ENCODE measurements at regions not wholly inside any gene's neighbourhood (a gene's known extent, or its start where the extent isn't known, plus 50 kb on each side); places are given as distances from the start of the nearest gene placed in this dataset.
A peak's percentile ranks its signal among the peaks of the same experiment; 100 is the strongest.
"Not testable (repeated sequence)": the region's sequence is repeated elsewhere in the genome, so short reads cannot be mapped to it uniquely, and the experiment has no call there.

DNA sequence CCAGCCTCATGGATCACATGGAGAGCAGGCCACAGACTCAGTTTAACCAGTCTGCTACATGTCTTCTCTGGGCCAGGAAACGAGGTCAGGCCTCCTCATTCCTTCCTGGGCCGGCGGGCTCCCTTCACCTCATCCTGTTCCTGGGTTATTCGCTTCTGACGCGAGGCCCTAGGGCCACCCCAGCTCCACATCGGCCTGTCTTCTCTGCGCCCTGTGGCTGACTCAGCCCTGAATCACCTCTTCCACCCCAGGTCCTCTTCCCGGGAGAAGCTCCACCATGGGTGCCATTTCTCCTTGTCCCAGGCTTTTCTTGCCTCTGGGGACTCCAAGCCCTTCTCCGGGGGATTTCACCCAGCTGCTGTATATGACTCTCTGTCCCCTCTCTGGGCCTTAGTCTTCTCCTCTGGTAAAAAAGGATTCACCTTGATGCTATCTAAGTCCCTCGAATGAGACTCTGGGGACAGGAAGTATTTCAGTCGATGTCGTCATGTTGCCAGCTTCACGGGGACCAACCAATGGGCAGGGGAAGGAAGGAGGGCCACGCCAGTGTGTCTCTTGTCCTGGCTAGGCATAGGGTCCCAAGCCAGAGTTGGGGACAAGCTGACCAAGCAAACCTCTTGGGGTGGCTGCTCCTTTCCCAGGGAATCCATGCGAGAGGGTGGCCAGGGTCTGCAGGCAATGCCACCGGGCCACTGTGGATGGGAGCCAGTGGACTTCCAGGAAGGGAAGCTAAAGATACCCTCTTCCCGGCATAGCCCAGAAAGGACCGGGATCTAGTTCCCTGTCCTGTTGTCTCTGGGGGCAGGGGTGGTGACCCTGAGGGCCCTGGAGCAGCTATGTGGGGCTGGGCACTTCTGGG lies 58.7 kb downstream of the SOCS3 start:
- Histone ChIP-seq H3K4me3 (no peak overlapping the region), H3K27me3 (no peaks in the 10 kb centered on the region), H3K4me1 (peaks cover 0 to 12% (median 9%) of the 10 kb centered on the region in 12 donors), H3K27ac (no peak overlapping the region), H3K36me3 (no peaks in the 10 kb centered on the region), H3K9me3 (no peaks in the 10 kb centered on the region)
- intact Hi-C loops (cut with DNase I) = no loop called here
- DNase-seq = no peak
- TF ChIP-seq, protein P1, sequence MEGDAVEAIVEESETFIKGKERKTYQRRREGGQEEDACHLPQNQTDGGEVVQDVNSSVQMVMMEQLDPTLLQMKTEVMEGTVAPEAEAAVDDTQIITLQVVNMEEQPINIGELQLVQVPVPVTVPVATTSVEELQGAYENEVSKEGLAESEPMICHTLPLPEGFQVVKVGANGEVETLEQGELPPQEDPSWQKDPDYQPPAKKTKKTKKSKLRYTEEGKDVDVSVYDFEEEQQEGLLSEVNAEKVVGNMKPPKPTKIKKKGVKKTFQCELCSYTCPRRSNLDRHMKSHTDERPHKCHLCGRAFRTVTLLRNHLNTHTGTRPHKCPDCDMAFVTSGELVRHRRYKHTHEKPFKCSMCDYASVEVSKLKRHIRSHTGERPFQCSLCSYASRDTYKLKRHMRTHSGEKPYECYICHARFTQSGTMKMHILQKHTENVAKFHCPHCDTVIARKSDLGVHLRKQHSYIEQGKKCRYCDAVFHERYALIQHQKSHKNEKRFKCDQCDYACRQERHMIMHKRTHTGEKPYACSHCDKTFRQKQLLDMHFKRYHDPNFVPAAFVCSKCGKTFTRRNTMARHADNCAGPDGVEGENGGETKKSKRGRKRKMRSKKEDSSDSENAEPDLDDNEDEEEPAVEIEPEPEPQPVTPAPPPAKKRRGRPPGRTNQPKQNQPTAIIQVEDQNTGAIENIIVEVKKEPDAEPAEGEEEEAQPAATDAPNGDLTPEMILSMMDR (IDR thresholded peaks at IDR 0.05) = no peak
- no peak for TF ChIP-seq POLR2A (IDR thresholded peaks at IDR 0.05)
- 82 to 89% (median 87%) methylated on average over 17 to 19 of the region's 19 CpGs for WGBS, 4 donors
- no peak for ATAC-seq

DNA sequence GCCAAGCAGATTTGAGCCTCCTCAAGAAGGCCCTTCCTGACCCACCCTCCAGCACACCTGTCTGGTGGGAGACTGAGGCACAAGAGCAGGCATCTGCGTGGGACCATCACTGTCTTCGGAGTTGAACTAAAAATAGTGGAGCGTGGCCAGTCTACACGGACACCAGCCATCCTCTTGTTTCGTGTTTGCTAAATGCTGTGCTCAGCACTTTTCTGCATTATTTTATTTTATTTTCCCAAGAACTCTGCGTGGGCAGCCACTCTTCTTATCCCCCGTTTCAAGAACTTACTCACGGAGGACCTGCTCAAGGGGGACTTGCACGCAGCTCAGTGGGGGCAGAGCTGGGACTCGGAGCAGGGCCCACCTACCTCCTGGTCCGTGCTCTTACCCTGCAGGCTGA lies 60.8 kb downstream of the SOCS3 start:
- peak in 1 of 4 donors; percentile 25 for ATAC-seq
- TF ChIP-seq, protein P1 (IDR thresholded peaks at IDR 0.05) = no peak
- no peak for TF ChIP-seq POLR2A (IDR thresholded peaks at IDR 0.05)
- H3K27me3 ChIP-seq = no peaks in the 10 kb centered on the region
- WGBS, 4 donors = 85 to 90% (median 86%) methylated on average over 11 of the region's 11 CpGs
- no peaks in the 10 kb centered on the region for H3K36me3 ChIP-seq
- H3K9me3 ChIP-seq = no peaks in the 10 kb centered on the region
- no peaks in the 10 kb centered on the region for H3K4me1 ChIP-seq
- no peak overlapping the region for H3K4me3 ChIP-seq
- intact Hi-C loops (cut with DNase I) = loop anchor here in 1 of 10 donors (10.0 kb wide), 1 partner anchor 46 kb away; no protein-coding TSS in a partner anchor
- H3K27ac ChIP-seq = no peak overlapping the region
- DNase-seq = no peak

DNA sequence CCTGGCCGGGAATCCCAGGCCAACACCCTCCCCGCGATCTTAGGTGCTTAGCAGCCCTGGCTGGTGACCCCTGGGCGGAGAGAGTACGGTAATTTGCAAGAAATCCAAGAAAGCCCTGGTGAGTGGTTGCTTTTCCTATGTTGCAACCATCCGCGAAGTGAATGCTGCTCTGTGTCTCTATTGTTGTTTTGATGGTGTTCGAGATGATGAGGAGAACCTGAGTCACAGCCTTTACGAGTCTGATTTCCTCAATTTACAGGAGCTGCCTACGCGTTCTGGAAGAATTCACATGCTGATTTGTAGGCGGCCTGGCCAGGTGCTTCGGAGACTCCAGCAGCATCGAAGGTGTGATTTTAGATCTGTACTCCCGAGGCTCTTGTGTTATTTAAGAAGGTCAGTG lies 63.3 kb downstream of the TMEM235 start:
- Histone ChIP-seq H3K4me1 (peaks cover 0 to 16% (median 3%) of the 10 kb centered on the region in 12 donors), H3K27ac (no peak overlapping the region), H3K36me3 (no peaks in the 10 kb centered on the region), H3K4me3 (no peak overlapping the region), H3K9me3 (no peaks in the 10 kb centered on the region), H3K27me3 (no peaks in the 10 kb centered on the region)
- 87 to 94% (median 90%) methylated on average over 13 to 15 of the region's 15 CpGs for WGBS, 4 donors
- TF ChIP-seq, protein P1 (IDR thresholded peaks at IDR 0.05) = no peak
- no peak for TF ChIP-seq POLR2A (IDR thresholded peaks at IDR 0.05)
- DNase-seq (no peak), ATAC-seq (no peak)
- intact Hi-C loops (cut with DNase I) = loop anchor here in 7 of 10 donors (5.0 to 10.0 kb wide), 5 partner anchors 48 to 128 kb away; partner anchors contain the start of gene SOCS3 (in 2 of the 7)

DNA sequence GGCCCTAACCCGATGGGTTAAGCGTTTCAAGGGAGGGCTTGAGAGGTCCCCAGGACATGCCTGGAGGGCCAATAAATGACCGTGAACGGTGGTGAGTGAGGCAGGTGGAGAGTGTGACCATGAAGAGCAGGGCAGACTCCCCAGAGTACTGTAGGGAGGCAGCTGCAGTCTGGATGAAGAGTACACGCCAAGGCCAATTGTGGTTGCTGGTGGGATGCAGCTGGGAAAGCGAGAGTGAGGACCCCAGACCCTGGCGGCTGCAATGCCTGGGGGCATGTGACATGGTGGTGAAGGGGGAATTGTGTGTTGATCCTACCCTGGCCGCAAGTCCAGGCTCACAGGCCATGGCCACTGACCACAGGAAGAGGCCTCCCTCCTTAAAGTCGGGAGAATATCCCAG lies 62.9 kb downstream of the TMEM235 start:
- intact Hi-C loops (cut with DNase I) = loop anchor here in 7 of 10 donors (5.0 to 10.0 kb wide), 5 partner anchors 48 to 128 kb away; partner anchors contain the start of gene SOCS3 (in 2 of the 7)
- WGBS, 4 donors = 82 to 94% (median 90%) methylated on average over 7 to 9 of the region's 9 CpGs

DNA sequence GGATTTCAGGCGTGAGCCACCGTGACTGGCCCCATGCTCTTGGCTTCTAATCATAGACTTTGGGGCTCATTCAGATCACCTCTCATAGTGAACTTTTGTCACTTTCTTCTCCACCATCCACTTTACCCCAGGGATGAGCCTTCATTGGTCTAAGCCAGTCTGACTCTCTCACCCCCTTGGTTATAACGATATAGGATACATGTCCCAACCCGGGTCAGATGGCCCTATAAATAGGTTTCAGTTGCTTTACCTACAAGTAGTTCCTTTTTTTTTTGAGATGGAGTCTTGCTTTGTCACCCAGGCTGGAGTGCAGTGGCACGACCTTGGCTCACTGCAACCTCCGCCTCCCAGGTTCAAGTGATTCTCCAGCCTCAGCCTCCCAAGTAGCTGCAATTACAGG lies 61.7 kb downstream of the TMEM235 start:
- H3K4me3 ChIP-seq, H3K27ac ChIP-seq, H3K36me3 ChIP-seq, H3K9me3 ChIP-seq, ATAC-seq, H3K27me3 ChIP-seq, DNase-seq: not testable (repeated sequence)
- peaks cover 0 to 22% (median 4%) of the 10 kb centered on the region in 12 donors for H3K4me1 ChIP-seq
- intact Hi-C loops (cut with DNase I) = loop anchor here in 7 of 10 donors (5.0 to 10.0 kb wide), 5 partner anchors 49 to 129 kb away; partner anchors contain the start of gene SOCS3 (in 2 of the 7)
- WGBS, 4 donors = 78 to 91% (median 85%) methylated on average over 6 of the region's 6 CpGs

More for the DNA sequence above, 62.9 kb downstream of the TMEM235 start:
- Histone ChIP-seq H3K27me3 (no peaks in the 10 kb centered on the region), H3K36me3 (no peaks in the 10 kb centered on the region), H3K27ac (no peak overlapping the region), H3K9me3 (no peaks in the 10 kb centered on the region), H3K4me1 (peaks cover 0 to 20% (median 4%) of the 10 kb centered on the region in 12 donors), H3K4me3 (no peak overlapping the region)
- DNase-seq = no peak
- TF ChIP-seq, protein P1 (IDR thresholded peaks at IDR 0.05) = no peak
- TF ChIP-seq POLR2A (IDR thresholded peaks at IDR 0.05) = no peak
- ATAC-seq = no peak
